ENCODE measurements at regions not wholly inside any gene's neighbourhood (a gene's known extent, or its start where the extent isn't known, plus 50 kb on each side); places are given as distances from the start of the nearest gene placed in this dataset.

GRCh38 chr1:199064971-199065370, 426.1 kb downstream of the PTPRC start:
- WGBS (ENCODE audit: low lambda C conversion rate), result 41% methylated on average over 1 of the region's 1 CpG
- Histone ChIP-seq H3K4me1 (ENCODE audit: insufficient read depth, low read length) (no peaks in the 10 kb centered on the region), H3K9me3 (ENCODE audit: low read length) (no peaks in the 10 kb centered on the region), H3K27ac (ENCODE audit: extremely low read length, insufficient read depth, low read length) (no peak overlapping the region), H4K20me1 (ENCODE audit: insufficient read depth, low read length) (no peaks in the 10 kb centered on the region), H2AFZ (ENCODE audit: low read length) (no peak overlapping the region), H3K9ac (ENCODE audit: insufficient read depth, low read depth, low read length) (no peak overlapping the region), H3K79me2 (ENCODE audit: insufficient read depth, low read length) (no peaks in the 10 kb centered on the region), H3K4me2 (ENCODE audit: low read depth, low read length) (no peak overlapping the region), H3K36me3 (replicated peaks in 1 of 2; ENCODE audit: control insufficient read depth in 1 of 2, insufficient read depth in 2 of 2, low read length in 2 of 2) (no peaks in the 10 kb centered on the region), H3K4me3 (replicated peaks in 1 of 3; ENCODE audit: insufficient read depth in 1 of 3, low read depth in 2 of 3, low read length in 3 of 3) (no peak overlapping the region), H3K27me3 (ENCODE audit: control insufficient read depth in 1 of 2, insufficient read depth in 2 of 2, low read length in 2 of 2) (no peaks in the 10 kb centered on the region)
- ATAC-seq (no peak), FAIRE-seq (no peak), DNase-seq (ENCODE audit: low spot score) (no peak)
- POLR2A ChIA-PET, result no interaction called here
- intact Hi-C loops (cut with micrococcal nuclease; ENCODE audit: unreplicated experiment), result no loop called here
- TF ChIP-seq U2AF1 (optimal IDR thresholded peaks at IDR 0.05; ENCODE audit: low read depth, low read length) (no peak), ZSCAN31 (CRISPR knock-in tag; IDR thresholded peaks at IDR 0.05; ENCODE audit: low read depth) (no peak), ZNF382 (CRISPR knock-in tag; IDR thresholded peaks at IDR 0.05; ENCODE audit: borderline replicate concordance) (no peak), NR2F2 (IDR thresholded peaks at IDR 0.05; ENCODE audit: borderline replicate concordance, low read depth) (no peak), SETDB1 (CRISPR knock-in tag; IDR thresholded peaks at IDR 0.05; ENCODE audit: borderline replicate concordance) (no peak), YY1 (IDR thresholded peaks at IDR 0.05; ENCODE audit: insufficient read depth, insufficient replicate concordance, low read depth, low read length) (no peak), ZNF878 (CRISPR knock-in tag; IDR thresholded peaks at IDR 0.05) (no peak), ZNF775 (CRISPR knock-in tag; IDR thresholded peaks at IDR 0.05; ENCODE audit: borderline replicate concordance) (no peak), TCF12 (IDR thresholded peaks at IDR 0.05) (no peak), TCF12 (CRISPR knock-in tag; IDR thresholded peaks at IDR 0.05) (no peak), BORCS8-MEF2B (CRISPR knock-in tag; IDR thresholded peaks at IDR 0.05) (no peak)
- TF ChIP-seq, protein P1, sequence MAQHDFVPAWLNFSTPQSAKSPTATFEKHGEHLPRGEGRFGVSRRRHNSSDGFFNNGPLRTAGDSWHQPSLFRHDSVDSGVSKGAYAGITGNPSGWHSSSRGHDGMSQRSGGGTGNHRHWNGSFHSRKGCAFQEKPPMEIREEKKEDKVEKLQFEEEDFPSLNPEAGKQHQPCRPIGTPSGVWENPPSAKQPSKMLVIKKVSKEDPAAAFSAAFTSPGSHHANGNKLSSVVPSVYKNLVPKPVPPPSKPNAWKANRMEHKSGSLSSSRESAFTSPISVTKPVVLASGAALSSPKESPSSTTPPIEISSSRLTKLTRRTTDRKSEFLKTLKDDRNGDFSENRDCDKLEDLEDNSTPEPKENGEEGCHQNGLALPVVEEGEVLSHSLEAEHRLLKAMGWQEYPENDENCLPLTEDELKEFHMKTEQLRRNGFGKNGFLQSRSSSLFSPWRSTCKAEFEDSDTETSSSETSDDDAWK (CRISPR knock-in tag; IDR thresholded peaks at IDR 0.05), result no peak
- TF ChIP-seq, protein P2, sequence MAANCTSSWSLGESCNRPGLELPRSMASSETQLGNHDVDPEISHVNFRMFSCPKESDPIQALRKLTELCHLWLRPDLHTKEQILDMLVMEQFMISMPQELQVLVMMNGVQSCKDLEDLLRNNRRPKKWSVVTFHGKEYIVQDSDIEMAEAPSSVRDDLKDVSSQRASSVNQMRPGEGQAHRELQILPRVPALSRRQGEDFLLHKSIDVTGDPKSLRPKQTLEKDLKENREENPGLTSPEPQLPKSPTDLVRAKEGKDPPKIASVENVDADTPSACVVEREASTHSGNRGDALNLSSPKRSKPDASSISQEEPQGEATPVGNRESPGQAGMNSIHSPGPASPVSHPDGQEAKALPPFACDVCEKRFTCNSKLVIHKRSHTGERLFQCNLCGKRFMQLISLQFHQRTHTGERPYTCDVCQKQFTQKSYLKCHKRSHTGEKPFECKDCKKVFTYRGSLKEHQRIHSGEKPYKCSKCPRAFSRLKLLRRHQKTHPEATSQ (CRISPR knock-in tag; IDR thresholded peaks at IDR 0.05; ENCODE audit: borderline replicate concordance), result no peak
- TF ChIP-seq, protein P3, sequence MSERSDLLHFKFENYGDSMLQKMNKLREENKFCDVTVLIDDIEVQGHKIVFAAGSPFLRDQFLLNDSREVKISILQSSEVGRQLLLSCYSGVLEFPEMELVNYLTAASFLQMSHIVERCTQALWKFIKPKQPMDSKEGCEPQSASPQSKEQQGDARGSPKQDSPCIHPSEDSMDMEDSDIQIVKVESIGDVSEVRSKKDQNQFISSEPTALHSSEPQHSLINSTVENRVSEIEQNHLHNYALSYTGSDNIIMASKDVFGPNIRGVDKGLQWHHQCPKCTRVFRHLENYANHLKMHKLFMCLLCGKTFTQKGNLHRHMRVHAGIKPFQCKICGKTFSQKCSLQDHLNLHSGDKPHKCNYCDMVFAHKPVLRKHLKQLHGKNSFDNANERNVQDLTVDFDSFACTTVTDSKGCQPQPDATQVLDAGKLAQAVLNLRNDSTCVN (CRISPR knock-in tag; IDR thresholded peaks at IDR 0.05; ENCODE audit: borderline replicate concordance), result no peak
- in situ Hi-C loops (cut with HindIII; ENCODE audit: extremely low pct_ligation_motif_present, low pct_unique_long_range_greater_than_20kb), result no loop called here
- BruUV-seq (replicated peaks), result no TSS peak
- CTCF ChIA-PET (ENCODE audit: low intra/inter-chr PET ratio, low total read pairs), result no interaction called here
